Endothelial cell (in vitro differentiated cells): ENCODE measurements at regions not wholly inside any gene's neighbourhood (a gene's known extent, or its start where the extent isn't known, plus 50 kb on each side); places are given as distances from the start of the nearest gene placed in this dataset.

Source experiments
- DNase-seq: peaks from one replicate; pipeline ENCODE4 v3.0.0; 2021; ENCODE audit warnings: low spot score
- H3K27ac Mint-ChIP-seq: one replicate; pipeline ENCODE4 v1.8.0; 2021; ENCODE audit warnings: mixed read lengths, inconsistent platforms; ENCODE audit not compliant: unreplicated experiment
- H3K27me3 Mint-ChIP-seq: one replicate; pipeline ENCODE4 v1.8.0; 2021; ENCODE audit warnings: mild to moderate bottlenecking, moderate library complexity, mixed read lengths, inconsistent platforms; ENCODE audit not compliant: unreplicated experiment
- H3K36me3 Mint-ChIP-seq: one replicate; pipeline ENCODE4 v1.8.0; 2021; ENCODE audit warnings: mild to moderate bottlenecking, low read depth, mixed read lengths, inconsistent platforms; ENCODE audit not compliant: unreplicated experiment
- H3K4me1 Mint-ChIP-seq: one replicate; pipeline ENCODE4 v1.8.0; 2021; ENCODE audit warnings: mild to moderate bottlenecking, mixed read lengths, inconsistent platforms; ENCODE audit not compliant: unreplicated experiment
- H3K4me3 Mint-ChIP-seq: one replicate; pipeline ENCODE4 v1.8.0; 2021; ENCODE audit warnings: mild to moderate bottlenecking, mixed read lengths, inconsistent platforms; ENCODE audit not compliant: unreplicated experiment
- H3K9me3 Mint-ChIP-seq: one replicate; pipeline ENCODE4 v1.8.0; 2021; ENCODE audit warnings: mixed read lengths, inconsistent platforms; ENCODE audit not compliant: unreplicated experiment
- CTCF ChIP-seq: fragments of 200-600 bp; sonication (generic); IDR thresholded peaks from one replicate; pipeline ENCODE4 v1.5.0; 2021; ENCODE audit warnings: antibody characterized with exemption; ENCODE audit not compliant: unreplicated experiment

- no peaks in the 10 kb centered on the region for H3K36me3 Mint-ChIP-seq
- no peak overlapping the region for H3K4me3 Mint-ChIP-seq
- no peak for DNase-seq
- no peaks in the 10 kb centered on the region for H3K9me3 Mint-ChIP-seq
- H3K27ac Mint-ChIP-seq, result no peak overlapping the region
- no peaks in the 10 kb centered on the region for H3K27me3 Mint-ChIP-seq
- no peaks in the 10 kb centered on the region for H3K4me1 Mint-ChIP-seq
- TF ChIP-seq CTCF, result no peak
These were observed 1268.7 kb upstream of the PCDH20 start for GRCh38 chr13:62684359-62684758.

GRCh38 chr13:62682788-62683187 is 1267.1 kb upstream of the PCDH20 start:
- H3K27me3 Mint-ChIP-seq, result no peaks in the 10 kb centered on the region
- no peak overlapping the region for H3K27ac Mint-ChIP-seq
- H3K4me1 Mint-ChIP-seq, result no peaks in the 10 kb centered on the region
- DNase-seq, result no peak
- no peak overlapping the region for H3K4me3 Mint-ChIP-seq
- H3K36me3 Mint-ChIP-seq, result no peaks in the 10 kb centered on the region
- no peak for TF ChIP-seq CTCF
- no peaks in the 10 kb centered on the region for H3K9me3 Mint-ChIP-seq

GRCh38 chr13:62678039-62678438 is 1262.4 kb upstream of the PCDH20 start:
- Mint-ChIP-seq H3K4me1 (no peaks in the 10 kb centered on the region), H3K27me3 (peaks cover 2% of the 10 kb centered on the region), H3K27ac (no peak overlapping the region), H3K36me3 (no peaks in the 10 kb centered on the region), H3K9me3 (no peaks in the 10 kb centered on the region), H3K4me3 (no peak overlapping the region)
- no peak for TF ChIP-seq CTCF
- DNase-seq, result no peak

GRCh38 chr13:62663767-62664166 is 1248.1 kb upstream of the PCDH20 start:
- H3K27me3 Mint-ChIP-seq, result no peaks in the 10 kb centered on the region
- no peaks in the 10 kb centered on the region for H3K9me3 Mint-ChIP-seq
- no peak overlapping the region for H3K4me3 Mint-ChIP-seq
- H3K4me1 Mint-ChIP-seq, result no peaks in the 10 kb centered on the region
- no peak overlapping the region for H3K27ac Mint-ChIP-seq
- TF ChIP-seq CTCF, result no peak
- DNase-seq, result no peak
- no peaks in the 10 kb centered on the region for H3K36me3 Mint-ChIP-seq

- no peaks in the 10 kb centered on the region for H3K27me3 Mint-ChIP-seq
- H3K4me1 Mint-ChIP-seq, result no peaks in the 10 kb centered on the region
- DNase-seq, result no peak
- no peaks in the 10 kb centered on the region for H3K9me3 Mint-ChIP-seq
- no peak overlapping the region for H3K4me3 Mint-ChIP-seq
- no peaks in the 10 kb centered on the region for H3K36me3 Mint-ChIP-seq
- H3K27ac Mint-ChIP-seq, result no peak overlapping the region
- no peak for TF ChIP-seq CTCF
These were observed 1243.7 kb upstream of the PCDH20 start for GRCh38 chr13:62659365-62659764.
